ENCODE measurements at regions not wholly inside any gene's neighbourhood (a gene's known extent, or its start where the extent isn't known, plus 50 kb on each side); places are given as distances from the start of the nearest gene placed in this dataset.
"Not testable (repeated sequence)": the region's sequence is repeated elsewhere in the genome, so short reads cannot be mapped to it uniquely, and the experiment has no call there.

- TF ChIP-seq ZNF274 (IDR thresholded peaks at IDR 0.05; ENCODE audit: low read depth, low read length) = no peak
Measured at GRCh38 chr7:92972441-92972840, 136.1 kb upstream of the CDK6 start.

GRCh38 chr7:92969061-92969460 is 132.7 kb upstream of the CDK6 start:
- no peak for TF ChIP-seq ZNF274 (IDR thresholded peaks at IDR 0.05; ENCODE audit: low read depth, low read length)
- H3K4me3 ChIP-seq (ENCODE audit: low read length) = no peak overlapping the region

More at GRCh38 chr7:92972441-92972840, 136.1 kb upstream of the CDK6 start:
- no peak overlapping the region for H3K4me3 ChIP-seq (ENCODE audit: low read length)

GRCh38 chr7:92968502-92968901 is 132.1 kb upstream of the CDK6 start:
- H3K4me3 ChIP-seq (ENCODE audit: low read length) = no peak overlapping the region
- no peak for TF ChIP-seq ZNF274 (IDR thresholded peaks at IDR 0.05; ENCODE audit: low read depth, low read length)

GRCh38 chr7:92967238-92967637 is 130.9 kb upstream of the CDK6 start:
- TF ChIP-seq ZNF274 (IDR thresholded peaks at IDR 0.05; ENCODE audit: low read depth, low read length) = no peak
- no peak overlapping the region for H3K4me3 ChIP-seq (ENCODE audit: low read length)

GRCh38 chr7:92964141-92964540 is 127.8 kb upstream of the CDK6 start:
- TF ChIP-seq ZNF274 (IDR thresholded peaks at IDR 0.05; ENCODE audit: low read depth, low read length) = no peak
- H3K4me3 ChIP-seq (ENCODE audit: low read length) = no peak overlapping the region

- no peak overlapping the region for H3K4me3 ChIP-seq (ENCODE audit: low read length)
- TF ChIP-seq ZNF274 (IDR thresholded peaks at IDR 0.05; ENCODE audit: low read depth, low read length) = no peak
Measured at GRCh38 chr7:92963566-92963965, 127.2 kb upstream of the CDK6 start.

- no peak overlapping the region for H3K4me3 ChIP-seq (ENCODE audit: low read length)
- no peak for TF ChIP-seq ZNF274 (IDR thresholded peaks at IDR 0.05; ENCODE audit: low read depth, low read length)
Measured at GRCh38 chr7:92961961-92962360, 125.6 kb upstream of the CDK6 start.

GRCh38 chr7:92956575-92956974 is 120.2 kb upstream of the CDK6 start:
- no peak overlapping the region for H3K4me3 ChIP-seq (ENCODE audit: low read length)
- TF ChIP-seq ZNF274 (IDR thresholded peaks at IDR 0.05; ENCODE audit: low read depth, low read length) = no peak

- no peak overlapping the region for H3K4me3 ChIP-seq (ENCODE audit: low read length)
- TF ChIP-seq ZNF274 (IDR thresholded peaks at IDR 0.05; ENCODE audit: low read depth, low read length) = no peak
Measured at GRCh38 chr7:92955081-92955480, 118.7 kb upstream of the CDK6 start.

- TF ChIP-seq ZNF274 (IDR thresholded peaks at IDR 0.05; ENCODE audit: low read depth, low read length) = no peak
Measured at GRCh38 chr7:92953657-92954056, 117.3 kb upstream of the CDK6 start.

GRCh38 chr7:92949748-92950147 is 113.4 kb upstream of the CDK6 start:
- TF ChIP-seq ZNF274 (IDR thresholded peaks at IDR 0.05; ENCODE audit: low read depth, low read length) = no peak

More at GRCh38 chr7:92953657-92954056, 117.3 kb upstream of the CDK6 start:
- no peak overlapping the region for H3K4me3 ChIP-seq (ENCODE audit: low read length)

GRCh38 chr7:92945840-92946239 is 109.5 kb upstream of the CDK6 start:
- TF ChIP-seq ZNF274 (IDR thresholded peaks at IDR 0.05; ENCODE audit: low read depth, low read length) = no peak
- H3K4me3 ChIP-seq (ENCODE audit: low read length) = no peak overlapping the region

More at GRCh38 chr7:92949748-92950147, 113.4 kb upstream of the CDK6 start:
- no peak overlapping the region for H3K4me3 ChIP-seq (ENCODE audit: low read length)

- no peak for TF ChIP-seq ZNF274 (IDR thresholded peaks at IDR 0.05; ENCODE audit: low read depth, low read length)
- no peak overlapping the region for H3K4me3 ChIP-seq (ENCODE audit: low read length)
Measured at GRCh38 chr7:92944633-92945032, 108.3 kb upstream of the CDK6 start.

GRCh38 chr7:92942706-92943105 is 106.3 kb upstream of the CDK6 start:
- H3K4me3 ChIP-seq (ENCODE audit: low read length) = not testable (repeated sequence)

- H3K4me3 ChIP-seq (ENCODE audit: low read length) = no peak overlapping the region
- TF ChIP-seq ZNF274 (IDR thresholded peaks at IDR 0.05; ENCODE audit: low read depth, low read length) = peak; percentile 85
Measured at GRCh38 chr7:92939666-92940360, 103.4 kb upstream of the CDK6 start.

- H3K4me3 ChIP-seq (ENCODE audit: low read length) = no peak overlapping the region
- no peak for TF ChIP-seq ZNF274 (IDR thresholded peaks at IDR 0.05; ENCODE audit: low read depth, low read length)
Measured at GRCh38 chr7:92934096-92934495, 97.7 kb upstream of the CDK6 start.

All from GM08714 (cell line).